ENCODE measurements at regions not wholly inside any gene's neighbourhood (a gene's known extent, or its start where the extent isn't known, plus 50 kb on each side); places are given as distances from the start of the nearest gene placed in this dataset.

DNA sequence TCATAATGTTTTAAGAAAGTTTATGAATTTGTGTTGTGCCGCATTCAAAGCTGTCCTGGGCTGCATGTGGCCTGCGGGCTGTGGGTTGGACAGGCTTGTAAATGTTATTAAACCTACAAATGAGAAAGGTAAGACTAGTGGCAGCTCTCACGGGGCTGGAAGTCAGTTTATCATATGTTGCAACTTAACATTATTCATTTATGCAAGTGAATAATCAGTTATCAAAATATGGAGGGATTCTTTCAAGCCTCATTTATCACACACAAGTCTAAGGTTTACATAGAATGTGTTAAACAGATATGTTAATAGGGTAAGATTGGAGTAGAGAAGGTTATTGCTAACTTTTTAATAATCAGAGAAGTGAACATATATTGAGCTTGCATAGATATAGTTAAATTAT is 442.5 kb upstream of the RGS6 start:
- Histone ChIP-seq H2AFZ (ENCODE audit: low read depth, low read length) (no peak overlapping the region), H3K9me2 (ENCODE audit: insufficient read depth, low read length) (no peaks in the 10 kb centered on the region), H4K20me1 (ENCODE audit: insufficient read depth) (no peaks in the 10 kb centered on the region), H3F3A (ENCODE audit: insufficient read depth, low read length, poor library complexity, severe bottlenecking) (no peaks in the 10 kb centered on the region), H3K4me2 (ENCODE audit: low read length) (no peak overlapping the region), H3K9ac (ENCODE audit: low read length) (no peak overlapping the region), H3K36me3 (ENCODE audit: insufficient read depth, low read length) (no peaks in the 10 kb centered on the region), H3K27me3 (ENCODE audit: insufficient read depth, low read depth, low read length) (no peaks in the 10 kb centered on the region), H3K79me2 (replicated peaks; ENCODE audit: insufficient read depth, low read length) (no peaks in the 10 kb centered on the region), H3K9me3 (ENCODE audit: low read length) (no peaks in the 10 kb centered on the region), H3K4me3 (ENCODE audit: low read length) (no peak overlapping the region), H3K27ac (ENCODE audit: low read length) (no peak overlapping the region)
- TF ChIP-seq TAF1 (IDR thresholded peaks at IDR 0.05; ENCODE audit: low read depth): no peak
- TF ChIP-seq, protein P1, sequence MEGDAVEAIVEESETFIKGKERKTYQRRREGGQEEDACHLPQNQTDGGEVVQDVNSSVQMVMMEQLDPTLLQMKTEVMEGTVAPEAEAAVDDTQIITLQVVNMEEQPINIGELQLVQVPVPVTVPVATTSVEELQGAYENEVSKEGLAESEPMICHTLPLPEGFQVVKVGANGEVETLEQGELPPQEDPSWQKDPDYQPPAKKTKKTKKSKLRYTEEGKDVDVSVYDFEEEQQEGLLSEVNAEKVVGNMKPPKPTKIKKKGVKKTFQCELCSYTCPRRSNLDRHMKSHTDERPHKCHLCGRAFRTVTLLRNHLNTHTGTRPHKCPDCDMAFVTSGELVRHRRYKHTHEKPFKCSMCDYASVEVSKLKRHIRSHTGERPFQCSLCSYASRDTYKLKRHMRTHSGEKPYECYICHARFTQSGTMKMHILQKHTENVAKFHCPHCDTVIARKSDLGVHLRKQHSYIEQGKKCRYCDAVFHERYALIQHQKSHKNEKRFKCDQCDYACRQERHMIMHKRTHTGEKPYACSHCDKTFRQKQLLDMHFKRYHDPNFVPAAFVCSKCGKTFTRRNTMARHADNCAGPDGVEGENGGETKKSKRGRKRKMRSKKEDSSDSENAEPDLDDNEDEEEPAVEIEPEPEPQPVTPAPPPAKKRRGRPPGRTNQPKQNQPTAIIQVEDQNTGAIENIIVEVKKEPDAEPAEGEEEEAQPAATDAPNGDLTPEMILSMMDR (IDR thresholded peaks at IDR 0.05; ENCODE audit: poor library complexity, severe bottlenecking): no peak
- TF ChIP-seq EP300 (conservative IDR thresholded peaks at IDR 0.05; ENCODE audit: poor library complexity, severe bottlenecking): no peak
- no peak for TF ChIP-seq REST (IDR thresholded peaks at IDR 0.05; ENCODE audit: borderline replicate concordance)
- no peak for TF ChIP-seq POLR2AphosphoS5 (IDR thresholded peaks at IDR 0.05)
- no peak for TF ChIP-seq SMC3 (conservative IDR thresholded peaks at IDR 0.05; ENCODE audit: poor library complexity)
- no peak for TF ChIP-seq MXI1 (conservative IDR thresholded peaks at IDR 0.05; ENCODE audit: poor library complexity, severe bottlenecking)
- no peak for TF ChIP-seq RAD21 (conservative IDR thresholded peaks at IDR 0.05)
- TF ChIP-seq EZH2 (IDR thresholded peaks at IDR 0.05; ENCODE audit: borderline replicate concordance, insufficient read depth, low read length, poor library complexity, severe bottlenecking): no peak

GRCh38 chr14:71491931-71492330 is 440.3 kb upstream of the RGS6 start:
- no peak overlapping the region for H3K4me2 ChIP-seq (ENCODE audit: low read length)
- no peak overlapping the region for H3K9ac ChIP-seq (ENCODE audit: low read length)
- H3K27me3 ChIP-seq (ENCODE audit: insufficient read depth, low read depth, low read length): no peaks in the 10 kb centered on the region
- H3F3A ChIP-seq (ENCODE audit: insufficient read depth, low read length, poor library complexity, severe bottlenecking): no peaks in the 10 kb centered on the region
- no peaks in the 10 kb centered on the region for H4K20me1 ChIP-seq (ENCODE audit: insufficient read depth)
- no peaks in the 10 kb centered on the region for H3K9me3 ChIP-seq (ENCODE audit: low read length)
- H3K79me2 ChIP-seq (replicated peaks; ENCODE audit: insufficient read depth, low read length): peaks cover 3% of the 10 kb centered on the region
- no peaks in the 10 kb centered on the region for H3K36me3 ChIP-seq (ENCODE audit: insufficient read depth, low read length)
- no peaks in the 10 kb centered on the region for H3K9me2 ChIP-seq (ENCODE audit: insufficient read depth, low read length)
- H2AFZ ChIP-seq (ENCODE audit: low read depth, low read length): no peak overlapping the region
- TF ChIP-seq EP300 (conservative IDR thresholded peaks at IDR 0.05; ENCODE audit: poor library complexity, severe bottlenecking): no peak
- TF ChIP-seq, protein P1 (IDR thresholded peaks at IDR 0.05; ENCODE audit: poor library complexity, severe bottlenecking): no peak
- H3K27ac ChIP-seq (ENCODE audit: low read length): no peak overlapping the region
- no peak overlapping the region for H3K4me3 ChIP-seq (ENCODE audit: low read length)
